Vagina (tissue), 2 donors: ENCODE measurements at regions not wholly inside any gene's neighbourhood (a gene's known extent, or its start where the extent isn't known, plus 50 kb on each side); places are given as distances from the start of the nearest gene placed in this dataset.

Source experiments
- CTCF ChIP-seq, 3 experiments: fragments of 450-650 bp in 2 of 3; fragments of 200-600 bp in 1 of 3; sonication (generic) in 1 of 3; IDR thresholded peaks; one replicate each; pipeline ENCODE4 v1.5.1; 2017 to 2019; ENCODE audit warnings: antibody characterized with exemption in 3 of 3, mild to moderate bottlenecking in 2 of 3, moderate library complexity in 2 of 3
- POLR2AphosphoS5 ChIP-seq, 2 donors: sonication (generic); formaldehyde crosslinking; IDR thresholded peaks; one replicate each; pipeline ENCODE4 v1.9.0; 2017; ENCODE audit warnings: antibody characterized with exemption in 2 of 2, mild to moderate bottlenecking in 2 of 2, low read depth in 1 of 2; ENCODE audit not compliant: insufficient read depth in 1 of 2

DNA sequence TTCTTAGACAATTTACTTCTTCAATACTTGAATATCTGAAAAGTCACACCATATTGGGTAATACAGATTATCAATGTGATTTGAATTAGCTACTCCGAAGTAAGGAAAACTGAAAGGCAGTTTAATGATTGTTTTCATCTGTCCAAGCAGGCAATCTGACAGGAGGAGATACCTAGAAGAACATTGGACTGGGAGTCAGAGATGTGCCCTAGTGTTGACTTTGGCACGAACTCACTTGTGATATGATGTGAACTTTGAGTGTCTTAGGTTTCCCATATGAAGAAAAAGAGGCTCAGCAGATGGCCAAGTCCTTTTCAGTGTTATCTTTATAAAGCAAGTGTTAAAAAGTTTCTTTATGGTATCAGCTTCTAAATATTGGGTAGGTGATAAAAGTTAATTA lies 287.1 kb downstream of the MTX2 start:
- TF ChIP-seq CTCF (IDR thresholded peaks at IDR 0.05) (no peak), POLR2AphosphoS5 (IDR thresholded peaks at IDR 0.05; ENCODE audit: insufficient read depth in 1 of 2, low read depth in 1 of 2) (no peak)
